ENCODE measurements at regions not wholly inside any gene's neighbourhood (a gene's known extent, or its start where the extent isn't known, plus 50 kb on each side); places are given as distances from the start of the nearest gene placed in this dataset.

- no peaks in the 10 kb centered on the region for H3K9me3 ChIP-seq (ENCODE audit: control insufficient read depth in 3 of 3, low read length in 3 of 3)
These were observed 220.7 kb upstream of the DEFB112 start for GRCh38 chr6:50270415-50270814.

GRCh38 chr6:50271266-50271665 lies 221.5 kb upstream of the DEFB112 start:
- no peaks in the 10 kb centered on the region for H3K36me3 ChIP-seq (ENCODE audit: control insufficient read depth in 3 of 3, insufficient read depth in 3 of 3, low read length in 3 of 3)
- no peak overlapping the region for H3K27ac ChIP-seq (ENCODE audit: low read depth, low read length)

More at GRCh38 chr6:50270415-50270814, 220.7 kb upstream of the DEFB112 start:
- Histone ChIP-seq H3K9ac (ENCODE audit: low read depth in 1 of 3, low read length in 3 of 3) (no peak overlapping the region), H3K27me3 (ENCODE audit: control insufficient read depth in 3 of 3, insufficient read depth in 3 of 3, low read length in 3 of 3) (no peaks in the 10 kb centered on the region), H3K4me3 (ENCODE audit: low read length in 3 of 3) (no peak overlapping the region), H3K27ac (ENCODE audit: low read depth, low read length) (no peak overlapping the region), H3K36me3 (ENCODE audit: control insufficient read depth in 3 of 3, insufficient read depth in 3 of 3, low read length in 3 of 3) (no peaks in the 10 kb centered on the region), H3K4me1 (ENCODE audit: control insufficient read depth in 3 of 3, insufficient read depth in 3 of 3, low read length in 3 of 3) (no peaks in the 10 kb centered on the region)

GRCh38 chr6:50271817-50272216 lies 222.1 kb upstream of the DEFB112 start:
- H3K9ac ChIP-seq (ENCODE audit: low read depth in 1 of 3, low read length in 3 of 3) = no peak overlapping the region
- no peak overlapping the region for H3K4me3 ChIP-seq (ENCODE audit: low read length in 3 of 3)
- H3K4me1 ChIP-seq (ENCODE audit: control insufficient read depth in 3 of 3, insufficient read depth in 3 of 3, low read length in 3 of 3) = no peaks in the 10 kb centered on the region
- H3K9me3 ChIP-seq (ENCODE audit: control insufficient read depth in 3 of 3, low read length in 3 of 3) = no peaks in the 10 kb centered on the region
- no peaks in the 10 kb centered on the region for H3K27me3 ChIP-seq (ENCODE audit: control insufficient read depth in 3 of 3, insufficient read depth in 3 of 3, low read length in 3 of 3)
- H3K27ac ChIP-seq (ENCODE audit: low read depth, low read length) = no peak overlapping the region
- no peaks in the 10 kb centered on the region for H3K36me3 ChIP-seq (ENCODE audit: control insufficient read depth in 3 of 3, insufficient read depth in 3 of 3, low read length in 3 of 3)

More at GRCh38 chr6:50271266-50271665, 221.5 kb upstream of the DEFB112 start:
- Histone ChIP-seq H3K27me3 (ENCODE audit: control insufficient read depth in 3 of 3, insufficient read depth in 3 of 3, low read length in 3 of 3) (no peaks in the 10 kb centered on the region), H3K4me3 (ENCODE audit: low read length in 3 of 3) (no peak overlapping the region), H3K4me1 (ENCODE audit: control insufficient read depth in 3 of 3, insufficient read depth in 3 of 3, low read length in 3 of 3) (no peaks in the 10 kb centered on the region), H3K9me3 (ENCODE audit: control insufficient read depth in 3 of 3, low read length in 3 of 3) (no peaks in the 10 kb centered on the region), H3K9ac (ENCODE audit: low read depth in 1 of 3, low read length in 3 of 3) (no peak overlapping the region)

- no peaks in the 10 kb centered on the region for H3K27me3 ChIP-seq (ENCODE audit: control insufficient read depth in 3 of 3, insufficient read depth in 3 of 3, low read length in 3 of 3)
- no peaks in the 10 kb centered on the region for H3K4me1 ChIP-seq (ENCODE audit: control insufficient read depth in 3 of 3, insufficient read depth in 3 of 3, low read length in 3 of 3)
- H3K36me3 ChIP-seq (ENCODE audit: control insufficient read depth in 3 of 3, insufficient read depth in 3 of 3, low read length in 3 of 3) = no peaks in the 10 kb centered on the region
- no peaks in the 10 kb centered on the region for H3K9me3 ChIP-seq (ENCODE audit: control insufficient read depth in 3 of 3, low read length in 3 of 3)
- H3K9ac ChIP-seq (ENCODE audit: low read depth in 1 of 3, low read length in 3 of 3) = no peak overlapping the region
- no peak overlapping the region for H3K27ac ChIP-seq (ENCODE audit: low read depth, low read length)
- no peak overlapping the region for H3K4me3 ChIP-seq (ENCODE audit: low read length in 3 of 3)
These were observed 222.9 kb upstream of the DEFB112 start for GRCh38 chr6:50272611-50273010.

GRCh38 chr6:50276771-50277261 lies 227.1 kb upstream of the DEFB112 start:
- Histone ChIP-seq H3K4me3 (ENCODE audit: low read length in 3 of 3) (no peak overlapping the region), H3K36me3 (ENCODE audit: control insufficient read depth in 3 of 3, insufficient read depth in 3 of 3, low read length in 3 of 3) (no peaks in the 10 kb centered on the region), H3K9ac (ENCODE audit: low read depth in 1 of 3, low read length in 3 of 3) (no peak overlapping the region), H3K4me1 (ENCODE audit: control insufficient read depth in 3 of 3, insufficient read depth in 3 of 3, low read length in 3 of 3) (no peaks in the 10 kb centered on the region), H3K27ac (ENCODE audit: low read depth, low read length) (no peak overlapping the region), H3K9me3 (ENCODE audit: control insufficient read depth in 3 of 3, low read length in 3 of 3) (no peaks in the 10 kb centered on the region), H3K27me3 (ENCODE audit: control insufficient read depth in 3 of 3, insufficient read depth in 3 of 3, low read length in 3 of 3) (no peaks in the 10 kb centered on the region)

GRCh38 chr6:50277774-50278173 lies 228.0 kb upstream of the DEFB112 start:
- H3K4me1 ChIP-seq (ENCODE audit: control insufficient read depth in 3 of 3, insufficient read depth in 3 of 3, low read length in 3 of 3) = no peaks in the 10 kb centered on the region
- H3K36me3 ChIP-seq (ENCODE audit: control insufficient read depth in 3 of 3, insufficient read depth in 3 of 3, low read length in 3 of 3) = no peaks in the 10 kb centered on the region
- H3K27me3 ChIP-seq (ENCODE audit: control insufficient read depth in 3 of 3, insufficient read depth in 3 of 3, low read length in 3 of 3) = no peaks in the 10 kb centered on the region
- H3K9ac ChIP-seq (ENCODE audit: low read depth in 1 of 3, low read length in 3 of 3) = no peak overlapping the region
- H3K9me3 ChIP-seq (ENCODE audit: control insufficient read depth in 3 of 3, low read length in 3 of 3) = no peaks in the 10 kb centered on the region
- no peak overlapping the region for H3K27ac ChIP-seq (ENCODE audit: low read depth, low read length)
- H3K4me3 ChIP-seq (ENCODE audit: low read length in 3 of 3) = no peak overlapping the region

- Histone ChIP-seq H3K9ac (ENCODE audit: low read depth in 1 of 3, low read length in 3 of 3) (no peak overlapping the region), H3K36me3 (ENCODE audit: control insufficient read depth in 3 of 3, insufficient read depth in 3 of 3, low read length in 3 of 3) (no peaks in the 10 kb centered on the region), H3K4me1 (ENCODE audit: control insufficient read depth in 3 of 3, insufficient read depth in 3 of 3, low read length in 3 of 3) (no peaks in the 10 kb centered on the region), H3K27ac (ENCODE audit: low read depth, low read length) (no peak overlapping the region), H3K4me3 (ENCODE audit: low read length in 3 of 3) (no peak overlapping the region), H3K27me3 (ENCODE audit: control insufficient read depth in 3 of 3, insufficient read depth in 3 of 3, low read length in 3 of 3) (no peaks in the 10 kb centered on the region), H3K9me3 (ENCODE audit: control insufficient read depth in 3 of 3, low read length in 3 of 3) (no peaks in the 10 kb centered on the region)
These were observed 228.9 kb upstream of the DEFB112 start for GRCh38 chr6:50278663-50279062.

GRCh38 chr6:50285735-50286134 lies 236.0 kb upstream of the DEFB112 start:
- Histone ChIP-seq H3K27ac (ENCODE audit: low read depth, low read length) (no peak overlapping the region), H3K4me1 (ENCODE audit: control insufficient read depth in 3 of 3, insufficient read depth in 3 of 3, low read length in 3 of 3) (no peaks in the 10 kb centered on the region), H3K9ac (ENCODE audit: low read depth in 1 of 3, low read length in 3 of 3) (no peak overlapping the region), H3K9me3 (ENCODE audit: control insufficient read depth in 3 of 3, low read length in 3 of 3) (no peaks in the 10 kb centered on the region), H3K4me3 (ENCODE audit: low read length in 3 of 3) (no peak overlapping the region), H3K27me3 (ENCODE audit: control insufficient read depth in 3 of 3, insufficient read depth in 3 of 3, low read length in 3 of 3) (no peaks in the 10 kb centered on the region), H3K36me3 (ENCODE audit: control insufficient read depth in 3 of 3, insufficient read depth in 3 of 3, low read length in 3 of 3) (no peaks in the 10 kb centered on the region)

- no peaks in the 10 kb centered on the region for H3K27me3 ChIP-seq (ENCODE audit: control insufficient read depth in 3 of 3, insufficient read depth in 3 of 3, low read length in 3 of 3)
- no peak overlapping the region for H3K27ac ChIP-seq (ENCODE audit: low read depth, low read length)
- no peaks in the 10 kb centered on the region for H3K9me3 ChIP-seq (ENCODE audit: control insufficient read depth in 3 of 3, low read length in 3 of 3)
- no peak overlapping the region for H3K9ac ChIP-seq (ENCODE audit: low read depth in 1 of 3, low read length in 3 of 3)
- no peak overlapping the region for H3K4me3 ChIP-seq (ENCODE audit: low read length in 3 of 3)
- H3K36me3 ChIP-seq (ENCODE audit: control insufficient read depth in 3 of 3, insufficient read depth in 3 of 3, low read length in 3 of 3) = no peaks in the 10 kb centered on the region
- no peaks in the 10 kb centered on the region for H3K4me1 ChIP-seq (ENCODE audit: control insufficient read depth in 3 of 3, insufficient read depth in 3 of 3, low read length in 3 of 3)
These were observed 238.5 kb upstream of the DEFB112 start for GRCh38 chr6:50288241-50288640.

GRCh38 chr6:50288881-50289280 lies 239.2 kb upstream of the DEFB112 start:
- no peaks in the 10 kb centered on the region for H3K27me3 ChIP-seq (ENCODE audit: control insufficient read depth in 3 of 3, insufficient read depth in 3 of 3, low read length in 3 of 3)
- no peaks in the 10 kb centered on the region for H3K9me3 ChIP-seq (ENCODE audit: control insufficient read depth in 3 of 3, low read length in 3 of 3)
- no peak overlapping the region for H3K9ac ChIP-seq (ENCODE audit: low read depth in 1 of 3, low read length in 3 of 3)
- no peak overlapping the region for H3K27ac ChIP-seq (ENCODE audit: low read depth, low read length)
- no peak overlapping the region for H3K4me3 ChIP-seq (ENCODE audit: low read length in 3 of 3)
- no peaks in the 10 kb centered on the region for H3K36me3 ChIP-seq (ENCODE audit: control insufficient read depth in 3 of 3, insufficient read depth in 3 of 3, low read length in 3 of 3)
- no peaks in the 10 kb centered on the region for H3K4me1 ChIP-seq (ENCODE audit: control insufficient read depth in 3 of 3, insufficient read depth in 3 of 3, low read length in 3 of 3)

GRCh38 chr6:50289366-50289765 lies 239.6 kb upstream of the DEFB112 start:
- Histone ChIP-seq H3K9ac (ENCODE audit: low read depth in 1 of 3, low read length in 3 of 3) (no peak overlapping the region), H3K4me1 (ENCODE audit: control insufficient read depth in 3 of 3, insufficient read depth in 3 of 3, low read length in 3 of 3) (no peaks in the 10 kb centered on the region), H3K27ac (ENCODE audit: low read depth, low read length) (no peak overlapping the region), H3K36me3 (ENCODE audit: control insufficient read depth in 3 of 3, insufficient read depth in 3 of 3, low read length in 3 of 3) (no peaks in the 10 kb centered on the region), H3K9me3 (ENCODE audit: control insufficient read depth in 3 of 3, low read length in 3 of 3) (no peaks in the 10 kb centered on the region), H3K27me3 (ENCODE audit: control insufficient read depth in 3 of 3, insufficient read depth in 3 of 3, low read length in 3 of 3) (no peaks in the 10 kb centered on the region), H3K4me3 (ENCODE audit: low read length in 3 of 3) (no peak overlapping the region)

Data from skeletal muscle tissue (tissue), 3 donors.